ENCODE measurements at regions not wholly inside any gene's neighbourhood (a gene's known extent, or its start where the extent isn't known, plus 50 kb on each side); places are given as distances from the start of the nearest gene placed in this dataset.

- TF ChIP-seq CTCF (IDR thresholded peaks at IDR 0.05; ENCODE audit: low read length) (no peak), EZH2 (optimal IDR thresholded peaks at IDR 0.05; ENCODE audit: low read depth, low read length) (no peak), EZH2phosphoT487 (IDR thresholded peaks at IDR 0.05; ENCODE audit: low read length) (no peak)
Measured at GRCh38 chr12:19671695-19672094, 232.4 kb downstream of the AEBP2 start.
